PC-3 (cell line): ENCODE measurements at regions not wholly inside any gene's neighbourhood (a gene's known extent, or its start where the extent isn't known, plus 50 kb on each side); places are given as distances from the start of the nearest gene placed in this dataset.

Experiments used
- ATAC-seq: fragments of 200-7000 bp; cut with Tn5 transposase; 2 replicates; pipeline ENCODE4 v1.9.1; 2020; ENCODE audit warnings: mild to moderate bottlenecking, moderate library complexity
- BruUV-seq: library from RNA; stranded (reverse); fragments of 400-500 nt; replicated peaks from 2 replicates; lab custom pipeline; 2021; lab: Mats Ljungman, UMichigan
- CTCF ChIA-PET: fragments of 300-600 bp; sonication (Branson Sonifier 250); formaldehyde crosslinking; loops from one replicate; lab custom pipeline; 2022; ENCODE audit warnings: antibody characterized with exemption; lab: Charles Lee
- POLR2A ChIA-PET: fragments of 300-600 bp; sonication (Branson Sonifier 250); formaldehyde crosslinking; loops from one replicate; lab custom pipeline; 2022; ENCODE audit warnings: antibody characterized with exemption; ENCODE audit not compliant: unreplicated experiment; lab: Charles Lee
- DNase-seq: peaks from one replicate; pipeline ENCODE4 v3.0.0-alpha.2; 2015
- H2AFZ ChIP-seq: fragments of 300-600 bp; sonication (generic); 2 replicates; pipeline ENCODE4 v1.6.0; 2016; ENCODE audit warnings: antibody characterized with exemption, low read length
- H3F3A ChIP-seq: fragments of 300-600 bp; sonication (generic); one replicate; pipeline ENCODE4 v1.6.0; 2017; ENCODE audit warnings: antibody characterized with exemption, low read length, control low read depth, mild to moderate bottlenecking; ENCODE audit not compliant: unreplicated experiment
- H3K27ac ChIP-seq: fragments of 300-600 bp; sonication (generic); 2 replicates; pipeline ENCODE4 v1.5.1; 2016; ENCODE audit warnings: mild to moderate bottlenecking, low read length
- H3K27me3 ChIP-seq: fragments of 300-600 bp; sonication (generic); 2 replicates; pipeline ENCODE4 v1.6.1; 2016; ENCODE audit warnings: low read length, mixed read lengths
- H3K36me3 ChIP-seq: fragments of 300-600 bp; sonication (generic); 2 replicates; pipeline ENCODE4 v1.6.1; 2016; ENCODE audit warnings: low read depth, mixed run types, low read length, mixed read lengths
- H3K4me1 ChIP-seq: fragments of 300-600 bp; sonication (generic); 2 replicates; pipeline ENCODE4 v1.5.1; 2016; ENCODE audit warnings: low read length; ENCODE audit not compliant: insufficient read depth
- H3K4me2 ChIP-seq: fragments of 300-600 bp; sonication (generic); 2 replicates; pipeline ENCODE4 v1.6.0; 2016; ENCODE audit warnings: low read length
- H3K4me3 ChIP-seq: fragments of 300-600 bp; sonication (generic); 2 replicates; pipeline ENCODE4 v1.5.1; 2016; ENCODE audit warnings: mild to moderate bottlenecking, low read length, mixed read lengths
- H3K79me2 ChIP-seq: fragments of 300-600 bp; sonication (generic); 2 replicates; pipeline ENCODE4 v1.6.1; 2017; ENCODE audit warnings: low read length, mixed read lengths
- H3K9ac ChIP-seq: fragments of 300-600 bp; sonication (generic); 2 replicates; pipeline ENCODE4 v1.6.0; 2016; ENCODE audit warnings: mild to moderate bottlenecking, low read length
- H3K9me2 ChIP-seq: fragments of 300-600 bp; sonication (generic); replicated peaks from 2 replicates; pipeline ENCODE4 v1.6.1; 2016; ENCODE audit warnings: mixed run types, low read length, mixed read lengths
- H3K9me3 ChIP-seq: fragments of 300-600 bp; sonication (generic); 2 replicates; pipeline ENCODE4 v1.6.1; 2016; ENCODE audit warnings: low read length, mixed read lengths
- H4K20me1 ChIP-seq: fragments of 300-600 bp; sonication (generic); 2 replicates; pipeline ENCODE4 v1.6.1; 2016; ENCODE audit warnings: low read length, mixed read lengths
- EZH2 ChIP-seq: fragments of 300-600 bp; sonication (generic); IDR thresholded peaks from one replicate; pipeline ENCODE4 v1.6.1; 2017; ENCODE audit warnings: antibody characterized with exemption, mild to moderate bottlenecking, low read length; ENCODE audit not compliant: unreplicated experiment
- EZH2phosphoT487 ChIP-seq: fragments of 300-600 bp; sonication (generic); IDR thresholded peaks from 2 replicates; pipeline ENCODE4 v1.6.1; 2018; ENCODE audit warnings: mild to moderate bottlenecking, antibody characterized with exemption, low read length, borderline replicate concordance
- intact Hi-C: fragments of 100-400 bp; cut with micrococcal nuclease; formaldehyde crosslinking; loops from 2 replicates; pipeline ENCODE4 v1.9.0; 2023
- TF ChIP-seq, protein P1 (sequence below): fragments of 300-600 bp; sonication (generic); conservative IDR thresholded peaks from 2 replicates; pipeline ENCODE4 v1.5.1; 2017; ENCODE audit warnings: antibody characterized with exemption, low read depth, mild to moderate bottlenecking, low read length

DNA sequence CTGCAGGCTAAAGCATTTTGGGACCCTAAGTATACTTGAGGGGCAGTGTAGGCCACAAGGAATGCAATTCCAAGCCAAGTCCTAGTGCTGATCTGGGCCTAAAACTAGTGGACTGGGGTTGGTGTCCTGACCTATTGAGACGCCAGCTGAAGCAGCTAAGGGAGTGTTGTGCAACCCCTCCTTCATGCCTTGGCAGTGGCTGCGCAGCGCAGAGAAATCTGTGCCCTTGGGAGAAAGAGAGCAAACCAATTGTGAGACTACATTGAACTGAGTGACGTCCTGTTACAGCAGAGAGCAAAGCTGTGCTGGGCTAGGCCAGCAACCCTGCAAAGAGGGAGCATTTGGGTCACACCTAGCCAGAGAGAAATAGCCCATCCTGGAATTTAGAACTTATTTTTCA is 2715.0 kb upstream of the PCDH20 start:
- Histone ChIP-seq H3K36me3 (no peaks in the 10 kb centered on the region), H3F3A (no peaks in the 10 kb centered on the region), H3K9me2 (no peaks in the 10 kb centered on the region), H3K4me1 (no peaks in the 10 kb centered on the region), H3K9ac (no peak overlapping the region), H3K79me2 (no peaks in the 10 kb centered on the region), H3K4me3 (no peak overlapping the region), H3K9me3 (no peaks in the 10 kb centered on the region), H3K4me2 (no peak overlapping the region), H4K20me1 (no peaks in the 10 kb centered on the region), H3K27me3 (no peaks in the 10 kb centered on the region), H3K27ac (no peak overlapping the region), H2AFZ (no peak overlapping the region)
- ChIA-PET CTCF (no interaction called here), POLR2A (no interaction called here)
- BruUV-seq = no TSS peak
- no peak for DNase-seq
- no peak for ATAC-seq
- intact Hi-C loops = no loop called here
- no peak for TF ChIP-seq EZH2phosphoT487
- no peak for TF ChIP-seq EZH2
- TF ChIP-seq, protein P1, sequence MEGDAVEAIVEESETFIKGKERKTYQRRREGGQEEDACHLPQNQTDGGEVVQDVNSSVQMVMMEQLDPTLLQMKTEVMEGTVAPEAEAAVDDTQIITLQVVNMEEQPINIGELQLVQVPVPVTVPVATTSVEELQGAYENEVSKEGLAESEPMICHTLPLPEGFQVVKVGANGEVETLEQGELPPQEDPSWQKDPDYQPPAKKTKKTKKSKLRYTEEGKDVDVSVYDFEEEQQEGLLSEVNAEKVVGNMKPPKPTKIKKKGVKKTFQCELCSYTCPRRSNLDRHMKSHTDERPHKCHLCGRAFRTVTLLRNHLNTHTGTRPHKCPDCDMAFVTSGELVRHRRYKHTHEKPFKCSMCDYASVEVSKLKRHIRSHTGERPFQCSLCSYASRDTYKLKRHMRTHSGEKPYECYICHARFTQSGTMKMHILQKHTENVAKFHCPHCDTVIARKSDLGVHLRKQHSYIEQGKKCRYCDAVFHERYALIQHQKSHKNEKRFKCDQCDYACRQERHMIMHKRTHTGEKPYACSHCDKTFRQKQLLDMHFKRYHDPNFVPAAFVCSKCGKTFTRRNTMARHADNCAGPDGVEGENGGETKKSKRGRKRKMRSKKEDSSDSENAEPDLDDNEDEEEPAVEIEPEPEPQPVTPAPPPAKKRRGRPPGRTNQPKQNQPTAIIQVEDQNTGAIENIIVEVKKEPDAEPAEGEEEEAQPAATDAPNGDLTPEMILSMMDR = no peak

DNA sequence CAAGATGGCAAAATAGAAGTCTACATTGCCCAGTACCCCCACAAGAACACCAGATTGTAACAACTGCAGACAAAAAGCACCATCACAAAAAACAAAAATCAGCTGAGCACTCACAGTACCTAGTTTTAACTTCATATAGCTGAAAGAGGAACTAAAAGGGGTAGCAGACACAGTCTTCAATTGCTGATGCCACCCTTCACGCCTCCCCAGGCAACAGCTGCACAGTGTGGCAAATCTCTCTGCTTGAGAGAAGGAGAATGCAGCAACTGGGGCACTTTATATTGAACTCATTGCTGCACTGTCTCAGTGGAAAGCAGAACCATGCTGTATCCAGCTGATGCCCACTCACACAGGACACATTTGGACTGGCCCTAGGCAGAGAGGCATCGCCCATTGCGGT is 2714.5 kb upstream of the PCDH20 start:
- no peak for ATAC-seq
- intact Hi-C loops = no loop called here
- BruUV-seq = no TSS peak
- Histone ChIP-seq H3K9me3 (no peaks in the 10 kb centered on the region), H2AFZ (no peak overlapping the region), H3K4me2 (no peak overlapping the region), H3K4me3 (no peak overlapping the region), H3K4me1 (no peaks in the 10 kb centered on the region), H3F3A (no peaks in the 10 kb centered on the region), H3K79me2 (no peaks in the 10 kb centered on the region), H3K9me2 (no peaks in the 10 kb centered on the region), H4K20me1 (no peaks in the 10 kb centered on the region), H3K36me3 (no peaks in the 10 kb centered on the region), H3K27ac (no peak overlapping the region), H3K27me3 (no peaks in the 10 kb centered on the region), H3K9ac (no peak overlapping the region)
- DNase-seq = no peak
- CTCF ChIA-PET = no interaction called here
- POLR2A ChIA-PET = no interaction called here
- no peak for TF ChIP-seq EZH2phosphoT487
- TF ChIP-seq, protein P1 = no peak
- TF ChIP-seq EZH2 = no peak

DNA sequence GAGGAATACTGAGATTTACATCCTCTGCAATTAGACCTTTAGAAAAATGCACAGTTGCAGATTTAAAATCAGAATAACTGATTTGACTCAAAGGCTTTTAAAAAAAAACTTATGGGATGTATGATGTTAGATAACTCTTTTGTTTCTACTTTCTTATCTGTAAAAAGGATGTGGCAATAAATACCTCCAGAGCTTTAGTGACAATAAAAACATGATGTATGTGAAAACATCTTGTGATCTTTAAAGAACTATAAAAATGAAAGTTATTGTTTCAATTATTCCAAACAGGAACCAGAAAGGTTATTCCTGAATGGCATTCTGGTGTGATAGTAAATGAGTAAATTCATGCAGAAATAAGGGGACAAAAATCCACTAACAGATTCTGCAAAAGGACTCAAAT is 2712.2 kb upstream of the PCDH20 start:
- ATAC-seq = no peak
- H3K9me2 ChIP-seq = no peaks in the 10 kb centered on the region
- no peak overlapping the region for H3K9ac ChIP-seq
- no peaks in the 10 kb centered on the region for H3K36me3 ChIP-seq
- no peak overlapping the region for H3K4me2 ChIP-seq
- no peaks in the 10 kb centered on the region for H3K4me1 ChIP-seq
- POLR2A ChIA-PET = no interaction called here
- no peaks in the 10 kb centered on the region for H3K9me3 ChIP-seq
- H2AFZ ChIP-seq = no peak overlapping the region
- no peaks in the 10 kb centered on the region for H3K79me2 ChIP-seq
- H3F3A ChIP-seq = no peaks in the 10 kb centered on the region
- no TSS peak for BruUV-seq
- H4K20me1 ChIP-seq = no peaks in the 10 kb centered on the region
- CTCF ChIA-PET = no interaction called here
- H3K4me3 ChIP-seq = no peak overlapping the region
- no peak overlapping the region for H3K27ac ChIP-seq
- TF ChIP-seq EZH2phosphoT487 (no peak), EZH2 (no peak)
- TF ChIP-seq, protein P1 = no peak
- no peak for DNase-seq
- intact Hi-C loops = no loop called here
- no peaks in the 10 kb centered on the region for H3K27me3 ChIP-seq
